ENCODE measurements at regions not wholly inside any gene's neighbourhood (a gene's known extent, or its start where the extent isn't known, plus 50 kb on each side); places are given as distances from the start of the nearest gene placed in this dataset.

DNA sequence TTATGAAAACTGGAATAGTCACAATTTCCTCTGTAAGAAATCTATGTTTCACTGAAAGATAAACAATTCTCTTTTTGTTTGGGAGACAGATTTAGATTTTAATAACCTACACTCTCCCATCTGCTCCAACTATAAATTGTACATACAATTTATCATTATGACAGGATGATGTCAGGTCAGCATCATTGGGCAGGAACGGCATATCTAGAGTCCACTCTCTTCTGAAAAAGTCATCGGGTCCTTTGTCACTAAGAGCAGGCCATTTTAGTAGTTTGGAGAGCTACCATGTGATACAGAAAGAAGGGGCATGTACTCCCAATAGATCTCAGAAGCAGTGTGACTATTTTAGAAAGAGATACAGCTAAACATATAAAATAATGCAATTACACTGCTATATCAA is 180.8 kb upstream of the ARGLU1 start:
- H3K27ac Mint-ChIP-seq = no peak overlapping the region
- H3K4me3 Mint-ChIP-seq = no peak overlapping the region
- peaks cover 6% of the 10 kb centered on the region for H3K9me3 Mint-ChIP-seq
- peaks cover 6% of the 10 kb centered on the region for H3K4me1 Mint-ChIP-seq
- DNase-seq (ENCODE audit: low spot score in 2 of 2, unreplicated experiment in 2 of 2) = no peak
- no peaks in the 10 kb centered on the region for H3K27me3 Mint-ChIP-seq (ENCODE audit: low read depth)
- TF ChIP-seq, protein P1, sequence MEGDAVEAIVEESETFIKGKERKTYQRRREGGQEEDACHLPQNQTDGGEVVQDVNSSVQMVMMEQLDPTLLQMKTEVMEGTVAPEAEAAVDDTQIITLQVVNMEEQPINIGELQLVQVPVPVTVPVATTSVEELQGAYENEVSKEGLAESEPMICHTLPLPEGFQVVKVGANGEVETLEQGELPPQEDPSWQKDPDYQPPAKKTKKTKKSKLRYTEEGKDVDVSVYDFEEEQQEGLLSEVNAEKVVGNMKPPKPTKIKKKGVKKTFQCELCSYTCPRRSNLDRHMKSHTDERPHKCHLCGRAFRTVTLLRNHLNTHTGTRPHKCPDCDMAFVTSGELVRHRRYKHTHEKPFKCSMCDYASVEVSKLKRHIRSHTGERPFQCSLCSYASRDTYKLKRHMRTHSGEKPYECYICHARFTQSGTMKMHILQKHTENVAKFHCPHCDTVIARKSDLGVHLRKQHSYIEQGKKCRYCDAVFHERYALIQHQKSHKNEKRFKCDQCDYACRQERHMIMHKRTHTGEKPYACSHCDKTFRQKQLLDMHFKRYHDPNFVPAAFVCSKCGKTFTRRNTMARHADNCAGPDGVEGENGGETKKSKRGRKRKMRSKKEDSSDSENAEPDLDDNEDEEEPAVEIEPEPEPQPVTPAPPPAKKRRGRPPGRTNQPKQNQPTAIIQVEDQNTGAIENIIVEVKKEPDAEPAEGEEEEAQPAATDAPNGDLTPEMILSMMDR (IDR thresholded peaks at IDR 0.05; ENCODE audit: unreplicated experiment) = no peak
- H3K36me3 Mint-ChIP-seq = no peaks in the 10 kb centered on the region

DNA sequence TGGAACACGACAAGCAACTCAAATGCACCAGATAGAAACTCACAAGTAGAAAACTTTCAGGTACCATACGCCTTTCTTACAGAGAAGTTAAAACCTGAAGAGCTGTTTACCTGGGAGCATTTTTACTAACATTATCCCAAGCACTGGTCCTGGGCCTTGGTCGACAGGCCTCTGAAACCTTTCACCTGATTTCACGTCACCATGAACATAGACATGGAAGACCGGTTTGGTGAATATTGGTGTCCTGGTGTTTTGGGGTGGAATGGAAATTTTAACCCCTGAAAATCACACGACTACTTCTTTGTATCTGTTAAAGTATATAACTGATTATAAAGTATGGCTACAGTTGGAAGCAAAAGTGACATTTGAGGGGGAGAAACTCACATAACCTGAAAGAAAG is 176.6 kb upstream of the ARGLU1 start:
- H3K27me3 Mint-ChIP-seq (ENCODE audit: low read depth) = no peaks in the 10 kb centered on the region
- H3K36me3 Mint-ChIP-seq = no peaks in the 10 kb centered on the region
- H3K4me3 Mint-ChIP-seq = no peak overlapping the region

DNA sequence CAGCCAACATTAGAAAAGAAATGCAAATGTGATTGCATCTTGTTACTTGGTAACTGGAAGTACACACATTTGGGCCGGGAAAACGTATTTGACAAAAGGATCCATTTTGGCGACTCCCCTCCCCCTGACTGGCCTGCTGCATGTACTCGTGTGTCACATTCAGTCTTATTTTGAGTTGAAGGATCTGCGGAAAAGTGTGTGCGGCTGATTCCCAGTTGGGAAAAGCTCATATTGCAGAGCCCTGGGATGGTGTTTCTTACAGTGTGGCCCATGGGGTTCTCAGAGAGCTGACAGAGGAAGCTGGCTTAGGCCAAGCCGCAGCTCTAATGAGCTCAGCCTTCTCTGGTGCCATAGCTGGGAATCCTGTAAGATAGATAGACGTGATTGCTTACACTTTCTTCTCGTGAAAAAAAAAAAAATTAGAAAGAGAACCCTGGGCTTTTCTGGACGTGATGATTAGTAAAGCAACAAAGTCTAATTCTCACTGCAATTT is 170.3 kb upstream of the ARGLU1 start:
- H3K4me1 Mint-ChIP-seq = peaks cover 19% of the 10 kb centered on the region
- TF ChIP-seq, protein P1 (IDR thresholded peaks at IDR 0.05; ENCODE audit: unreplicated experiment) = no peak
- DNase-seq (ENCODE audit: low spot score in 2 of 2, unreplicated experiment in 2 of 2) = no peak
- H3K4me3 Mint-ChIP-seq = no peak overlapping the region
- H3K9me3 Mint-ChIP-seq = peaks cover 8% of the 10 kb centered on the region
- peaks cover 2% of the 10 kb centered on the region for H3K36me3 Mint-ChIP-seq
- no peak overlapping the region for H3K27ac Mint-ChIP-seq
- H3K27me3 Mint-ChIP-seq (ENCODE audit: low read depth) = no peaks in the 10 kb centered on the region

More for the DNA sequence above, 176.6 kb upstream of the ARGLU1 start:
- peaks cover 6% of the 10 kb centered on the region for H3K9me3 Mint-ChIP-seq
- DNase-seq (ENCODE audit: low spot score in 2 of 2, unreplicated experiment in 2 of 2) = no peak
- H3K27ac Mint-ChIP-seq = no peak overlapping the region
- peaks cover 11% of the 10 kb centered on the region for H3K4me1 Mint-ChIP-seq
- TF ChIP-seq, protein P1 (IDR thresholded peaks at IDR 0.05; ENCODE audit: unreplicated experiment) = no peak

DNA sequence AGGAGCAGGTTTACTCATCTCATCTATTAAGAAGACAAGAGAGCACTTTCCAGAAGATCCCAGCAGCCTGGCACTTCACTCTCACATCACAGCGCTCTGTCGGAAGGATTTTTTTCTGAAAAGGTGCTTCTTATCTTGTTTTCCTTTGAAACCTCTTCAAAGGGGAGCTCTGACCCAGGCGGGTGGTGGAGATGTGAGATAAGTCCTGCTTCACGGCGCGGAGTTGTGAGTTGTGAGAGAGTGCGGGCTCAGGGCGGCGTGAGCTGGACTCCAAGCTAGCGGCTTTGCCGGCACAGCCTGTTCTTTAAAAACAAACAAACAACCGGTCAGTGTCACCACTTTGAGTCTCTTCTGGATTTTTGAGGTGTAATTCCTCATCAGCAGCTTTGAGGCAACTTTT is 169.0 kb upstream of the ARGLU1 start:
- no peak for DNase-seq (ENCODE audit: low spot score in 2 of 2, unreplicated experiment in 2 of 2)
- H3K9me3 Mint-ChIP-seq = peaks cover 8% of the 10 kb centered on the region
- H3K36me3 Mint-ChIP-seq = peaks cover 2% of the 10 kb centered on the region
- H3K4me1 Mint-ChIP-seq = peaks cover 17% of the 10 kb centered on the region
- H3K27ac Mint-ChIP-seq = no peak overlapping the region
- H3K4me3 Mint-ChIP-seq = no peak overlapping the region
- TF ChIP-seq, protein P1 (IDR thresholded peaks at IDR 0.05; ENCODE audit: unreplicated experiment) = no peak
- H3K27me3 Mint-ChIP-seq (ENCODE audit: low read depth) = no peaks in the 10 kb centered on the region

DNA sequence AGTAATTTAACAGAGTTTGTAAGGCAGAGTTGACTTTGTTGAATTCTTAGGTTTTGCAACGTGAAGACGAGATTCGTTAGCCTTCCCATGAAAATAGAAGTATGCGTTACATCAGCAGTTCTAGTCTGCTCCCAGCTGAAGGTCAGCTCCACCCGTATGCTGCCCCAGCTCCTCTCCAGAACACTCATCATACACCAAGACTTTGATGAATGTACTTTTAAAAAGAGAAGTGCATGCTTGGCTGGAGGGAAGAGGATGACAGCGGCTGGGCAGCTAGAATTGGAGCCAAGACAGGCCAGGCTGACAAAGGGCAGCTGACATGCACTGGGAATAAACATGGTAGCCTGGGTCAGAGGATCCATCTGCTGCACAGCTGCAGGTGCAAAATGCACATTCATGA is 166.3 kb upstream of the ARGLU1 start:
- no peak for DNase-seq (ENCODE audit: low spot score in 2 of 2, unreplicated experiment in 2 of 2)
- Mint-ChIP-seq H3K27me3 (ENCODE audit: low read depth) (no peaks in the 10 kb centered on the region), H3K4me3 (no peak overlapping the region), H3K9me3 (peaks cover 8% of the 10 kb centered on the region), H3K4me1 (peaks cover 7% of the 10 kb centered on the region), H3K36me3 (peaks cover 2% of the 10 kb centered on the region), H3K27ac (no peak overlapping the region)
- TF ChIP-seq, protein P1 (IDR thresholded peaks at IDR 0.05; ENCODE audit: unreplicated experiment) = no peak

DNA sequence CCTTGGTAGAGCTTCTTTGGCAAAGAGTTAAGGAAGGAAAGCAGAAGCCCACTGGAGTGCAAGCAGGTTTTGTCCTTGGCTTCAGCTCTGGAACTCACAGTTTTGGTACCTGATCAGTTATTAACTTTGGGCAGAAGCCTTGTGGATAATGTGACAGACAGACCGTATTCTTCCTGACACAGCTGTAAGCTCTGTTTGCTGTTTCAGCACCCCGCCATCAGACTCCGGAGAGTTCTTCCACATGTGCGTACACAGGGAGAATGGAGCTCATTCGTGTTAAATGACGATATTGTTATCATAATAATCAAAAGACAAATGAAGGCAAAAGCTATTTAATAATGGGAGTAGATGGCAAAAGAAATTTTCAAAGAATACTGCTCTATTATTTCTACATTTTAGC is 155.1 kb upstream of the ARGLU1 start:
- TF ChIP-seq, protein P1 (IDR thresholded peaks at IDR 0.05; ENCODE audit: unreplicated experiment) = no peak
- no peak overlapping the region for H3K27ac Mint-ChIP-seq
- peaks cover 10% of the 10 kb centered on the region for H3K4me1 Mint-ChIP-seq
- no peak for DNase-seq (ENCODE audit: low spot score in 2 of 2, unreplicated experiment in 2 of 2)
- H3K27me3 Mint-ChIP-seq (ENCODE audit: low read depth) = no peaks in the 10 kb centered on the region
- H3K4me3 Mint-ChIP-seq = no peak overlapping the region
- peaks cover 23% of the 10 kb centered on the region for H3K9me3 Mint-ChIP-seq
- H3K36me3 Mint-ChIP-seq = peaks cover 4% of the 10 kb centered on the region
